ENCODE measurements at regions not wholly inside any gene's neighbourhood (a gene's known extent, or its start where the extent isn't known, plus 50 kb on each side); places are given as distances from the start of the nearest gene placed in this dataset.

DNA sequence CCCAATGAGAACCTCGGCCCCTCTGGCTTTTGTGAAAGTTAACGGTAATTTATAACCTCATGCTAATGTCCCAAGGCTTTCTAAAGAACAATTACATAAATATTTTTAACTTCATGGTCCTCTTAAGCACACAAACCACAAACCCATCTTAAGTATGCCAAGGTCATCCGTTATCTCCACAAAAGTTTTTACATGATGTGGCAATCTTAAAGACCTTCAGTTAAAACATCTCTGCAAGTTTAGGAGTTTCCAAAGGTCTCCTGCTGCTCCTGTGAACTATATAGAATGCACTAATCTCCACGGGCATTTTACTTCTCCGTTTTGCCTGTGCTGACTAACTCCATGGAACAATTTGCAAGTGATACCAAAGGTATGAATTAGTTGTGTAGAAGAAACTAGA is 228.2 kb downstream of the TLE1 start:
- no peak overlapping the region for H4K91ac ChIP-seq (ENCODE audit: insufficient read length, low read depth, low read length)
- H4K5ac ChIP-seq (ENCODE audit: insufficient read length, low read depth, low read length): no peak overlapping the region
- no peak overlapping the region for H3K4me2 ChIP-seq (ENCODE audit: insufficient read depth, insufficient read length, low read length)
- H3K4me3 Mint-ChIP-seq: no peak overlapping the region
- TF ChIP-seq, protein P1, sequence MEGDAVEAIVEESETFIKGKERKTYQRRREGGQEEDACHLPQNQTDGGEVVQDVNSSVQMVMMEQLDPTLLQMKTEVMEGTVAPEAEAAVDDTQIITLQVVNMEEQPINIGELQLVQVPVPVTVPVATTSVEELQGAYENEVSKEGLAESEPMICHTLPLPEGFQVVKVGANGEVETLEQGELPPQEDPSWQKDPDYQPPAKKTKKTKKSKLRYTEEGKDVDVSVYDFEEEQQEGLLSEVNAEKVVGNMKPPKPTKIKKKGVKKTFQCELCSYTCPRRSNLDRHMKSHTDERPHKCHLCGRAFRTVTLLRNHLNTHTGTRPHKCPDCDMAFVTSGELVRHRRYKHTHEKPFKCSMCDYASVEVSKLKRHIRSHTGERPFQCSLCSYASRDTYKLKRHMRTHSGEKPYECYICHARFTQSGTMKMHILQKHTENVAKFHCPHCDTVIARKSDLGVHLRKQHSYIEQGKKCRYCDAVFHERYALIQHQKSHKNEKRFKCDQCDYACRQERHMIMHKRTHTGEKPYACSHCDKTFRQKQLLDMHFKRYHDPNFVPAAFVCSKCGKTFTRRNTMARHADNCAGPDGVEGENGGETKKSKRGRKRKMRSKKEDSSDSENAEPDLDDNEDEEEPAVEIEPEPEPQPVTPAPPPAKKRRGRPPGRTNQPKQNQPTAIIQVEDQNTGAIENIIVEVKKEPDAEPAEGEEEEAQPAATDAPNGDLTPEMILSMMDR (conservative IDR thresholded peaks at IDR 0.05): no peak
- no peak overlapping the region for H2AFZ ChIP-seq (ENCODE audit: low read length)
- no peaks in the 10 kb centered on the region for H3K23me2 ChIP-seq (ENCODE audit: insufficient read length, low read depth, low read length, poor library complexity, severe bottlenecking)
- no CpG with 5 or more reads among the region's 5 CpGs for WGBS (ENCODE audit: extremely low coverage, insufficient read length, low lambda C conversion rate)
- H3K18ac ChIP-seq (ENCODE audit: insufficient read length, low read depth, low read length): no peak overlapping the region
- H2BK20ac ChIP-seq (ENCODE audit: low read depth, low read length, poor library complexity, severe bottlenecking): no peak overlapping the region
- no peak overlapping the region for H3T11ph ChIP-seq (ENCODE audit: low read length)
- H3K27ac ChIP-seq (ENCODE audit: insufficient read length, low read depth, low read length): no peak overlapping the region
- no peak overlapping the region for H2BK12ac ChIP-seq (ENCODE audit: insufficient read length, low read depth, low read length)
- no peak overlapping the region for H3K4ac ChIP-seq (ENCODE audit: low read depth, low read length)
- H3K27ac Mint-ChIP-seq: no peak overlapping the region; a peak in 1 of 7 replicates
- H3K9me3 Mint-ChIP-seq: peaks cover 0 to 4% of the 10 kb centered on the region in 2 experiments; a peak in 2 of 5 replicates
- no peak overlapping the region for H2BK5ac ChIP-seq (ENCODE audit: insufficient read length, low read length)
- H4K8ac ChIP-seq (replicated peaks; ENCODE audit: insufficient read length, low read depth, low read length): no peak overlapping the region
- H3K23ac ChIP-seq (ENCODE audit: insufficient read length, low read depth, low read length): no peak overlapping the region
- H3K56ac ChIP-seq (ENCODE audit: insufficient read length, low read depth, low read length): no peak overlapping the region
- H3K14ac ChIP-seq (ENCODE audit: insufficient read depth, low read length): no peak overlapping the region
- H4K20me1 ChIP-seq (ENCODE audit: control insufficient read depth, insufficient read depth, insufficient read length): no peaks in the 10 kb centered on the region
- no peak overlapping the region for H3K9ac ChIP-seq (ENCODE audit: extremely low read depth, insufficient read length, low read length)
- no peaks in the 10 kb centered on the region for H3K79me1 ChIP-seq (ENCODE audit: insufficient read depth, low read depth, low read length, poor library complexity, severe bottlenecking)
- peaks cover 0 to 5% of the 10 kb centered on the region in 2 experiments; a peak in 1 of 4 replicates for H3K4me1 Mint-ChIP-seq
- no peak overlapping the region for H2AK5ac ChIP-seq (ENCODE audit: insufficient read length, low read length)
- no peaks in the 10 kb centered on the region for H3K4me1 ChIP-seq (ENCODE audit: insufficient read depth, low read length)
- no peak overlapping the region for H2BK120ac ChIP-seq (ENCODE audit: low read depth, low read length, poor library complexity, severe bottlenecking)
- DNase-seq: no peak
- no peaks in the 10 kb centered on the region for H3K9me3 ChIP-seq (ENCODE audit: control insufficient read depth, low read depth, low read length)
- no peaks in the 10 kb centered on the region for H3K79me2 ChIP-seq (ENCODE audit: insufficient read depth, low read length)
- no peaks in the 10 kb centered on the region for H3K27me3 Mint-ChIP-seq (ENCODE audit: low read depth)
- H2BK15ac ChIP-seq (ENCODE audit: low read depth, low read length): no peak overlapping the region
- H3K27me3 ChIP-seq (ENCODE audit: insufficient read depth, low read length): no peaks in the 10 kb centered on the region
- 0 out of 7 replicates have a peak, but pooled peaks cover 0 to 5% (median 0%) of the 10 kb centered on the region in 3 experiments for H3K36me3 Mint-ChIP-seq (ENCODE audit: insufficient read depth in 1 of 3, low read depth in 3 of 3)

All from H9 (cell line).